ENCODE measurements at regions not wholly inside any gene's neighbourhood (a gene's known extent, or its start where the extent isn't known, plus 50 kb on each side); places are given as distances from the start of the nearest gene placed in this dataset.

DNA sequence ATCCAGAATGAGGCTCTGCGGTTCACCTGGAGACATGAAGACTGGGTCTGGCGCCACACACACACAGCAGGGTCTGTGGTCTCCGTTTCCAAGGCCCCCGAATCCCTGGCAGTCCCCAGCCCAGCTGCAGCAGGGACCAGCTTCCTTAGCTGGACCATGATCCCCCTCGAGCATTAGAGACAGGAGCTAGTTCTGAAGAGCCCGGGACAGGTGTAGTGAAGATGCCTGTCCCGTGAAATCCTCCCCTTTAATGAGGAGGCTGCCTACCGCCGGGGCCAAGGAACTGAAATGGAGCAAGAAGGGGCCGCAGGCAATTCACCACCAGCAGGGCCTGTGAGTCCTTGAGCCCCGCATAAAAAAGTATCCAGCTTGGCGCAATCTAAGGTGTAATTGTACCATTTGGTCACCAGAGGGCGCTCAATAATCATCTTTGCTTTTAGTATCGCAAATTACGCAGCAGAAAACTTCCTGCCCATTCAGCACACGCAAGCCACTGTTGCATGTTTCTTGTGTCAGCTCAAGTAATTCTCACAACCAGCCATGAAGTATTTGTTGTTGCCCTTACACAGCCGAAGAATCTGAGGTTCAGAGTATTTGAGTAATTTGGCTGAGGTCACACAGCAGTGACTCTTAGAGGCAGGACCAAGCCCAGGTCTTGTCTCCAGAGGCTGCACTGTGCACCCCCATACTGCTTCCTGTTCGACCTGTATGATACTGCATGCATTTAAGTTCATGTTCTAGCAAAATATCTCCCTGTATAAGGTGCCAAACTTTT is 54.3 kb upstream of the PPP2R5C start:
- peak; percentile 60 for DNase-seq

- no peak for DNase-seq
Measured at GRCh38 chr14:101707863-101708620, 53.5 kb upstream of the PPP2R5C start.

DNA sequence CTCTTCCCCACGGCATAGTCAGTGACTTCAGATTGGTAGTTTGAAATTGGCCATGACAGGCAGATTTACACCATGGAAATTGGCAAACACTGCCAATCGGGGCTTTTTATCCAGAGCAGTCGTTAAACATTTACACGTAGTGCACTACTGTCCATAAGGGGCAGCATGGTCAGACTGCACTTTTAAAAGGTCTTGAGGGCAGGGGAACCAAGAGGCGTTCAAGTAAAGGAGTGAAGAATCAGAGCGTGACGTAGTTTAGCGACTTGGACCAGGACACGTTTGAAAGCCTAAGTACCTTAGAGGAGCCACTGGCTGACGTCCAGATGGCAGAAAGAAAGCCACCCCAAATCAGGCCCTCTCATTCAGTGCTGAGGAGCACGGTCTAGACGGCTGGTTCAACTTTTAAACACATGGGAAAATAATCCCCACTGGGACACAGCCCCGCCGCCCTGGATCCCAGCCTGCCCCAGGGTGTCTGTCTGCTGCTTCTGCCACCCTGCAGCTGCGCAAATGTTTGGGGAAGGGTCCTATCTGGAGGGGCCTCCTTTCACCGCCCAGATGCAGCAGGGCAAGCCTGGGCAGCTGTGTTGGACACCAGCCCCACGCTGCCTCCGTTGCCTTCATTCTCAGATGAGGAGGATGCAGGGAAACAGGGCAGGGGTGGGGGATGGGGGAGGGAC is 52.5 kb upstream of the PPP2R5C start:
- DNase-seq, result no peak

DNA sequence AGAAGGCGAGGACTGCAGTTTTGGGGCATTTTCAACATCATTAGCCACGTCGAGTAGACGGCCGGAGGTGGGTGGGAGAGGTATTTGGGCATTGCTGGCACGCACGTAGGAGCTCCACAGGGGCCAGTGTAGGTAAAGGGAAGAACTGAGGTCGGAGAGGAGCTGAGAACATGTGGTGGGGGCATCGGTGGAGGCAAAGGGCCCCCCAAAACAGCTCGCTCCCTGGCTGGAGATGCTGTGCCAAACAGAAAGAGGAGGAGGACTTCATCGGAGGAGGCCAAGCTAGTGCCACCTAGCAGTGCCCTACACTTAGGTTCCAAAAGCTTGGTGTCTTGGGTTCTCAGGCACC is 52.0 kb upstream of the PPP2R5C start:
- no peak for DNase-seq

- DNase-seq, result no peak
Measured at GRCh38 chr14:101709962-101710931, 51.3 kb upstream of the PPP2R5C start.

- DNase-seq, result no peak
Measured at GRCh38 chr14:101711041-101711856, 50.3 kb upstream of the PPP2R5C start.

All from effector CD4-positive, alpha-beta T cell (primary cell).